GM23338 (cell line): ENCODE measurements at regions not wholly inside any gene's neighbourhood (a gene's known extent, or its start where the extent isn't known, plus 50 kb on each side); places are given as distances from the start of the nearest gene placed in this dataset.

Experiments
- ATAC-seq: fragments of 200-7000 bp; cut with Tn5 transposase; 3 replicates; pipeline ENCODE4 v1.9.1; 2020
- DNase-seq: peaks from one replicate; pipeline ENCODE4 v3.0.0-alpha.2; 2015; ENCODE audit warnings: low spot score
- H2AFZ ChIP-seq: fragments of 200-600 bp; sonication (generic); 2 replicates; pipeline ENCODE4 v1.8.0; 2016; ENCODE audit warnings: antibody characterized with exemption, mild to moderate bottlenecking, moderate library complexity
- H3F3A ChIP-seq: fragments of 200-600 bp; sonication (generic); replicated peaks from 2 replicates; pipeline ENCODE4 v1.8.0; 2017; ENCODE audit warnings: antibody characterized with exemption, mixed run types, low read depth
- H3K27ac ChIP-seq: fragments of 200-600 bp; sonication (generic); 2 replicates; pipeline ENCODE4 v1.6.1; 2016; ENCODE audit warnings: low read depth
- H3K27me3 ChIP-seq: fragments of 200-600 bp; sonication (generic); 2 replicates; pipeline ENCODE4 v1.8.0; 2016; ENCODE audit warnings: mild to moderate bottlenecking, mixed run types, moderate library complexity; ENCODE audit not compliant: insufficient read depth
- H3K36me3 ChIP-seq: fragments of 200-600 bp; sonication (generic); 2 replicates; pipeline ENCODE4 v1.8.0; 2016; ENCODE audit warnings: mild to moderate bottlenecking; ENCODE audit not compliant: insufficient read depth
- H3K4me1 ChIP-seq: fragments of 200-600 bp; sonication (generic); 2 replicates; pipeline ENCODE4 v1.8.0; 2016; ENCODE audit warnings: mild to moderate bottlenecking, moderate library complexity; ENCODE audit not compliant: insufficient read depth
- H3K4me2 ChIP-seq: fragments of 200-600 bp; sonication (generic); 2 replicates; pipeline ENCODE4 v1.7.1; 2017; ENCODE audit warnings: mixed run types
- H3K4me3 ChIP-seq: fragments of 200-600 bp; sonication (generic); 2 replicates; pipeline ENCODE4 v1.6.1; 2016; ENCODE audit warnings: mixed run types
- H3K79me2 ChIP-seq: fragments of 200-600 bp; sonication (generic); replicated peaks from 2 replicates; pipeline ENCODE4 v1.8.0; 2017; ENCODE audit warnings: mild to moderate bottlenecking; ENCODE audit not compliant: insufficient read depth
- H3K9me2 ChIP-seq: fragments of 200-600 bp; sonication (generic); 2 replicates; pipeline ENCODE4 v1.8.0; 2017; ENCODE audit not compliant: insufficient read depth
- H4K20me1 ChIP-seq: fragments of 200-600 bp; sonication (generic); replicated peaks from 2 replicates; pipeline ENCODE4 v1.8.0; 2017; ENCODE audit warnings: mild to moderate bottlenecking; ENCODE audit not compliant: insufficient read depth
- H3K27ac Mint-ChIP-seq: 2 replicates; pipeline ENCODE4 v1.8.0; 2020; ENCODE audit warnings: inconsistent platforms, mild to moderate bottlenecking, moderate library complexity, mixed read lengths
- H3K27me3 Mint-ChIP-seq: 3 replicates; pipeline ENCODE4 v1.8.0; 2022; ENCODE audit warnings: low read depth, mild to moderate bottlenecking, moderate library complexity, mixed read lengths, inconsistent platforms; ENCODE audit not compliant: insufficient read depth, poor library complexity
- H3K36me3 Mint-ChIP-seq: 3 replicates; pipeline ENCODE4 v1.8.0; 2021; ENCODE audit warnings: low read depth, mild to moderate bottlenecking, inconsistent platforms, moderate library complexity, mixed read lengths
- H3K4me1 Mint-ChIP-seq: 3 replicates; pipeline ENCODE4 v1.8.0; 2020; ENCODE audit warnings: mild to moderate bottlenecking, inconsistent platforms, mixed read lengths
- H3K4me3 Mint-ChIP-seq: 3 replicates; pipeline ENCODE4 v1.8.0; 2021; ENCODE audit warnings: moderate library complexity, mild to moderate bottlenecking, inconsistent platforms, mixed read lengths
- H3K9me3 Mint-ChIP-seq: 3 replicates; pipeline ENCODE4 v1.8.0; 2020; ENCODE audit warnings: moderate library complexity, mild to moderate bottlenecking, inconsistent platforms, mixed read lengths
- CTCF ChIP-seq, 2 experiments: fragments of 200-600 bp in 1 of 2; sonication (generic) in 1 of 2; conservative IDR thresholded peaks; 2 replicates each; pipeline versions ENCODE4 v1.5.1 to v1.6.1; 2016 to 2017; ENCODE audit warnings: antibody characterized with exemption in 2 of 2, low read depth in 2 of 2, mild to moderate bottlenecking in 2 of 2, moderate library complexity in 1 of 2
- ETS1 ChIP-seq: IDR thresholded peaks from 2 replicates; pipeline ENCODE4 v1.6.1; 2016; ENCODE audit warnings: antibody characterized with exemption
- EZH2 ChIP-seq: fragments of 200-600 bp; sonication (generic); IDR thresholded peaks from one replicate; pipeline ENCODE4 v1.8.0; 2017; ENCODE audit warnings: antibody characterized with exemption, mild to moderate bottlenecking, low read depth; ENCODE audit not compliant: unreplicated experiment
- EZH2phosphoT487 ChIP-seq: fragments of 200-600 bp; sonication (generic); IDR thresholded peaks from one replicate; pipeline ENCODE4 v1.8.1; 2018; ENCODE audit warnings: antibody characterized with exemption; ENCODE audit not compliant: unreplicated experiment
- JUNB ChIP-seq: IDR thresholded peaks from one replicate; pipeline ENCODE4 v1.6.1; 2016; ENCODE audit warnings: antibody characterized with exemption; ENCODE audit not compliant: unreplicated experiment
- NANOG ChIP-seq: IDR thresholded peaks from 2 replicates; pipeline ENCODE4 v1.6.1; 2016; ENCODE audit warnings: antibody characterized with exemption, borderline replicate concordance
- REST ChIP-seq: IDR thresholded peaks from one replicate; pipeline ENCODE4 v1.6.1; 2018; ENCODE audit warnings: antibody characterized with exemption; ENCODE audit not compliant: unreplicated experiment
- STAT1 ChIP-seq: IDR thresholded peaks from one replicate; pipeline ENCODE4 v1.6.1; 2016; ENCODE audit warnings: antibody characterized with exemption; ENCODE audit not compliant: unreplicated experiment
- ZNF114 ChIP-seq: fragments of 250-450 bp; sonication (Bioruptor Pico); IDR thresholded peaks from 2 replicates; pipeline ENCODE4 v1.5.0; 2020; ENCODE audit warnings: mild to moderate bottlenecking, moderate library complexity
- ZNF331 ChIP-seq: fragments of 250-450 bp; sonication (Bioruptor Pico); IDR thresholded peaks from 2 replicates; pipeline ENCODE4 v1.5.0; 2020; ENCODE audit warnings: low read depth, mild to moderate bottlenecking, moderate library complexity

GRCh38 chr15:47502041-47502440 lies 215.3 kb upstream of the SEMA6D start:
- Mint-ChIP-seq H3K27me3 (peaks cover 3% of the 10 kb centered on the region), H3K27ac (no peak overlapping the region), H3K4me3 (no peak overlapping the region), H3K36me3 (no peaks in the 10 kb centered on the region), H3K9me3 (no peaks in the 10 kb centered on the region), H3K4me1 (no peaks in the 10 kb centered on the region)
- Histone ChIP-seq H3K27me3 (no peaks in the 10 kb centered on the region), H3K79me2 (no peaks in the 10 kb centered on the region), H4K20me1 (no peaks in the 10 kb centered on the region), H3K36me3 (no peaks in the 10 kb centered on the region), H3K27ac (no peak overlapping the region), H3K4me3 (no peak overlapping the region), H3K4me2 (no peak overlapping the region), H3F3A (no peaks in the 10 kb centered on the region), H3K4me1 (no peaks in the 10 kb centered on the region), H3K9me2 (peaks cover 5% of the 10 kb centered on the region; the same call in 1 of the 2 replicates), H2AFZ (no peak overlapping the region)
- no peak for ATAC-seq
- DNase-seq, result no peak
- TF ChIP-seq ZNF331 (CRISPR knock-in tag), result no peak
- TF ChIP-seq EZH2, result no peak
- TF ChIP-seq ZNF114 (CRISPR knock-in tag), result no peak
- TF ChIP-seq CTCF (conservative IDR thresholded peaks at IDR 0.05; ENCODE audit: low read depth in 2 of 2), result no peak
- TF ChIP-seq ETS1, result no peak
- TF ChIP-seq STAT1, result no peak
- no peak for TF ChIP-seq JUNB
- no peak for TF ChIP-seq REST

GRCh38 chr15:47503876-47504275 lies 213.4 kb upstream of the SEMA6D start:
- Histone ChIP-seq H3K4me1 (no peaks in the 10 kb centered on the region), H3K27ac (no peak overlapping the region), H3K9me2 (peaks cover 5% of the 10 kb centered on the region; the same call in 1 of the 2 replicates)
- TF ChIP-seq ZNF114 (CRISPR knock-in tag) (no peak), ETS1 (no peak), NANOG (no peak), STAT1 (no peak), EZH2phosphoT487 (no peak), CTCF (conservative IDR thresholded peaks at IDR 0.05; ENCODE audit: low read depth in 2 of 2) (no peak)

More at GRCh38 chr15:47503876-47504275, 213.4 kb upstream of the SEMA6D start:
- no peaks in the 10 kb centered on the region for H3K27me3 ChIP-seq
- H4K20me1 ChIP-seq, result no peaks in the 10 kb centered on the region
- H3K27ac Mint-ChIP-seq, result no peak overlapping the region
- peaks cover 3% of the 10 kb centered on the region for H3K27me3 Mint-ChIP-seq
- no peak overlapping the region for H3K4me3 ChIP-seq
- H3K36me3 Mint-ChIP-seq, result no peaks in the 10 kb centered on the region
- H3K4me1 Mint-ChIP-seq, result no peaks in the 10 kb centered on the region
- DNase-seq, result no peak
- H2AFZ ChIP-seq, result no peak overlapping the region
- no peaks in the 10 kb centered on the region for H3K36me3 ChIP-seq
- H3K4me2 ChIP-seq, result no peak overlapping the region
- ATAC-seq, result no peak
- no peaks in the 10 kb centered on the region for H3K9me3 Mint-ChIP-seq
- no peaks in the 10 kb centered on the region for H3K79me2 ChIP-seq
- no peak overlapping the region for H3K4me3 Mint-ChIP-seq
- H3F3A ChIP-seq, result no peaks in the 10 kb centered on the region
